Esophagus squamous epithelium (tissue), 5 donors: ENCODE measurements at regions not wholly inside any gene's neighbourhood (a gene's known extent, or its start where the extent isn't known, plus 50 kb on each side); places are given as distances from the start of the nearest gene placed in this dataset.

ENCODE experiments used
- DNase-seq: peaks from one replicate; lab custom pipeline; 2025; lab: John Stamatoyannopoulos, UW
- H3K27ac ChIP-seq, 4 donors: fragments of 200-600 bp; sonication (generic); one replicate each; pipeline ENCODE4 v1.5.1; 2016 to 2019; ENCODE audit warnings: mild to moderate bottlenecking in 1 of 4
- H3K27me3 ChIP-seq, 4 donors: fragments of 200-600 bp; sonication (generic); 1 replicate in 3 of 4; 2 replicates in 1 of 4; pipeline versions ENCODE4 v1.5.1 to v1.6.0; 2017 to 2021; ENCODE audit warnings: antibody characterized with exemption in 1 of 4
- H3K36me3 ChIP-seq, 3 donors: fragments of 200-600 bp; sonication (generic); one replicate each; pipeline ENCODE4 v1.5.1; 2016 to 2019
- H3K4me1 ChIP-seq, 3 donors: fragments of 200-600 bp; sonication (generic); one replicate each; pipeline ENCODE4 v1.5.1; 2017 to 2019
- H3K4me3 ChIP-seq, 4 donors: fragments of 200-600 bp; sonication (generic); 1 replicate in 3 of 4; 2 replicates in 1 of 4; pipeline ENCODE4 v1.5.1; 2016 to 2019; ENCODE audit warnings: mild to moderate bottlenecking in 2 of 4, moderate library complexity in 1 of 4
- H3K9me3 ChIP-seq, 3 donors: fragments of 200-600 bp; sonication (generic); one replicate each; pipeline ENCODE4 v1.5.1; 2016 to 2019
- POLR2A ChIP-seq, 4 donors: fragments of 450-650 bp; IDR thresholded peaks; one replicate each; pipeline ENCODE4 v1.6.1; 2017; ENCODE audit warnings: antibody characterized with exemption in 4 of 4, mild to moderate bottlenecking in 4 of 4, moderate library complexity in 3 of 4
- WGBS, 2 donors: methylation state at CpG; one replicate each; pipeline ENCODE4 v1.1.5; 2018; 5-methylcytosine and 5-hydroxymethylcytosine counted together
- intact Hi-C: fragments of 100-400 bp; cut with DNase I; formaldehyde crosslinking; loops from one replicate; pipeline ENCODE4 v1.15.0; 2022
- TF ChIP-seq, protein P1 (sequence below), 6 experiments: fragments of 450-650 bp in 4 of 6; fragments of 200-600 bp in 2 of 6; sonication (generic) in 2 of 6; IDR thresholded peaks; one replicate each; pipeline ENCODE4 v1.5.1; 2016 to 2019; ENCODE audit warnings: antibody characterized with exemption in 6 of 6, mild to moderate bottlenecking in 4 of 6, moderate library complexity in 4 of 6
- donor health status: DM: yes; HTN: yes; CAD: no.

DNA sequence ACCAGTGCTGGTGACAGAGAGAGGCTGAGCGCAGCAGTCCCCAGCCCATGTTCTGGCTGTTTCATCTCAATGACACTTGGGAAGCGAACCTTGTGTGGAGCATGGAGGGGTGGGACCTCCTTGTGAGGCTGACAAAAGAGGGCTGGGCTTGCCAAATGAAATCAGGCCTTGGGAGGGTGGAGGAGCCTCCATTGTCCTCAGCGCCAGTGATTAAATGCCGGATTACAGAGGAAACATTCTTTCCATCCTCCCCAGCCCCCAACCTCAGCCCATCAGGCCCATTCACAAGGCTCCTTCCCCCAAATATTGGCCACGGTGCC lies 63.3 kb upstream of the PAXBP1 start:
- Histone ChIP-seq H3K9me3 (peaks cover 0 to 11% (median 0%) of the 10 kb centered on the region in 3 donors), H3K27me3 (peaks cover 0 to 10% (median 0%) of the 10 kb centered on the region in 4 donors), H3K36me3 (no peaks in the 10 kb centered on the region), H3K4me3 (no peak overlapping the region), H3K27ac (no peak overlapping the region), H3K4me1 (peaks cover 0 to 5% (median 0%) of the 10 kb centered on the region in 3 donors)
- intact Hi-C loops = no loop called here
- WGBS, 2 donors = 69 to 76% methylated on average over 5 of the region's 5 CpGs
- DNase-seq = no peak
- TF ChIP-seq, protein P1, sequence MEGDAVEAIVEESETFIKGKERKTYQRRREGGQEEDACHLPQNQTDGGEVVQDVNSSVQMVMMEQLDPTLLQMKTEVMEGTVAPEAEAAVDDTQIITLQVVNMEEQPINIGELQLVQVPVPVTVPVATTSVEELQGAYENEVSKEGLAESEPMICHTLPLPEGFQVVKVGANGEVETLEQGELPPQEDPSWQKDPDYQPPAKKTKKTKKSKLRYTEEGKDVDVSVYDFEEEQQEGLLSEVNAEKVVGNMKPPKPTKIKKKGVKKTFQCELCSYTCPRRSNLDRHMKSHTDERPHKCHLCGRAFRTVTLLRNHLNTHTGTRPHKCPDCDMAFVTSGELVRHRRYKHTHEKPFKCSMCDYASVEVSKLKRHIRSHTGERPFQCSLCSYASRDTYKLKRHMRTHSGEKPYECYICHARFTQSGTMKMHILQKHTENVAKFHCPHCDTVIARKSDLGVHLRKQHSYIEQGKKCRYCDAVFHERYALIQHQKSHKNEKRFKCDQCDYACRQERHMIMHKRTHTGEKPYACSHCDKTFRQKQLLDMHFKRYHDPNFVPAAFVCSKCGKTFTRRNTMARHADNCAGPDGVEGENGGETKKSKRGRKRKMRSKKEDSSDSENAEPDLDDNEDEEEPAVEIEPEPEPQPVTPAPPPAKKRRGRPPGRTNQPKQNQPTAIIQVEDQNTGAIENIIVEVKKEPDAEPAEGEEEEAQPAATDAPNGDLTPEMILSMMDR (IDR thresholded peaks at IDR 0.05) = no peak
- no peak for TF ChIP-seq POLR2A (IDR thresholded peaks at IDR 0.05)

- Histone ChIP-seq H3K36me3 (no peaks in the 10 kb centered on the region), H3K27ac (no peak overlapping the region), H3K4me3 (no peak overlapping the region), H3K27me3 (peaks cover 0 to 21% (median 0%) of the 10 kb centered on the region in 4 donors), H3K4me1 (no peaks in the 10 kb centered on the region), H3K9me3 (peaks cover 0 to under 1% (median 0%) of the 10 kb centered on the region in 3 donors)
- DNase-seq = no peak
- intact Hi-C loops = no loop called here
- 100% methylated on average over 1 of the region's 1 CpG for WGBS, 2 donors
- TF ChIP-seq, protein P1 (IDR thresholded peaks at IDR 0.05) = no peak
- TF ChIP-seq POLR2A (IDR thresholded peaks at IDR 0.05) = no peak
Observed at GRCh38 chr21:32842146-32842545, 70.6 kb upstream of the PAXBP1 start.

- H3K4me3 ChIP-seq = no peak overlapping the region
- no peak for DNase-seq
- TF ChIP-seq POLR2A (IDR thresholded peaks at IDR 0.05) = no peak
- TF ChIP-seq, protein P1 (IDR thresholded peaks at IDR 0.05) = no peak
- no peaks in the 10 kb centered on the region for H3K4me1 ChIP-seq
- peaks cover 0 to 35% (median 0%) of the 10 kb centered on the region in 4 donors for H3K27me3 ChIP-seq
- no peaks in the 10 kb centered on the region for H3K9me3 ChIP-seq
- WGBS, 2 donors = 63 to 65% methylated on average over 3 of the region's 3 CpGs
- H3K36me3 ChIP-seq = no peaks in the 10 kb centered on the region
- no peak overlapping the region for H3K27ac ChIP-seq
- intact Hi-C loops = no loop called here
Observed at GRCh38 chr21:32843561-32843960, 72.0 kb upstream of the PAXBP1 start.

DNA sequence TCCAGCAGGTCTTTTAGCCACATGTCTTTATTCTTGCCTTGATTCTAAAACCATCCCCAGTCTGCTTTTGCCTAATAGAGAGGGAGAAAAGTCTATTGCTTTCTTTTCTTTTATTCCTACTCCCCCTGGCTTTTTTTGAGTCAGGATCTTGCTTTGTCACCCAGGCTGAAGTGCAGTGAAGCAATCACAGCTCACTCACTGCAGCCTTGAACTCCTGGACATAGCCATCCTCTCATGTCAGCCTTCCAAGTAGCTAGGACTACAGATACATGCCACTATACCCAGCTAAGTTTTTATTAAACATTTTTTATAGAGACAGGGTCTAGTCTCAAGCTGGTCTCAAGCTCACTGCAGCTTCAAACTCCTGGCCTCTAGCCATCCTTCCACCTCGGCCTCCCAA lies 72.5 kb upstream of the PAXBP1 start:
- TF ChIP-seq POLR2A (IDR thresholded peaks at IDR 0.05) = no peak
- TF ChIP-seq, protein P1 (IDR thresholded peaks at IDR 0.05) = no peak
- H3K4me1 ChIP-seq = no peaks in the 10 kb centered on the region
- H3K27ac ChIP-seq = no peak overlapping the region
- WGBS, 2 donors = 33 to 58% methylated on average over 1 of the region's 1 CpG
- no peaks in the 10 kb centered on the region for H3K36me3 ChIP-seq
- H3K9me3 ChIP-seq = no peaks in the 10 kb centered on the region
- intact Hi-C loops = no loop called here
- no peak overlapping the region for H3K4me3 ChIP-seq
- H3K27me3 ChIP-seq = peaks cover 0 to 39% (median 0%) of the 10 kb centered on the region in 4 donors
- no peak for DNase-seq

- WGBS, 2 donors = 47 to 70% methylated on average over 13 to 14 of the region's 14 CpGs
- no peaks in the 10 kb centered on the region for H3K4me1 ChIP-seq
- DNase-seq = no peak
- H3K9me3 ChIP-seq = no peaks in the 10 kb centered on the region
- intact Hi-C loops = no loop called here
- no peaks in the 10 kb centered on the region for H3K36me3 ChIP-seq
- H3K4me3 ChIP-seq = no peak overlapping the region
- TF ChIP-seq POLR2A (IDR thresholded peaks at IDR 0.05) = no peak
- TF ChIP-seq, protein P1 (IDR thresholded peaks at IDR 0.05) = no peak
- peaks cover 0 to 44% (median 0%) of the 10 kb centered on the region in 4 donors for H3K27me3 ChIP-seq
- H3K27ac ChIP-seq = no peak overlapping the region
Observed at GRCh38 chr21:32844653-32845436, 73.3 kb upstream of the PAXBP1 start.
